ENCODE measurements at regions not wholly inside any gene's neighbourhood (a gene's known extent, or its start where the extent isn't known, plus 50 kb on each side); places are given as distances from the start of the nearest gene placed in this dataset.
"Not testable (repeated sequence)": the region's sequence is repeated elsewhere in the genome, so short reads cannot be mapped to it uniquely, and the experiment has no call there.

GRCh38 chr5:99054972-99055371 is 126.2 kb upstream of the CHD1 start:
- Mint-ChIP-seq H3K4me1 (peaks cover 29% of the 10 kb centered on the region), H3K9me3 (ENCODE audit: insufficient read depth) (no peaks in the 10 kb centered on the region), H3K4me3 (no peak overlapping the region), H3K27me3 (no peaks in the 10 kb centered on the region), H3K27ac (no peak overlapping the region)
- Histone ChIP-seq H3K9ac (ENCODE audit: low read length) (no peak overlapping the region), H3K36me3 (replicated peaks in 1 of 2; ENCODE audit: control extremely low read depth in 1 of 2, control insufficient read depth in 1 of 2, extremely low read depth in 1 of 2, insufficient read depth in 2 of 2, low read length in 1 of 2) (no peaks in the 10 kb centered on the region), H3K4me1 (ENCODE audit: control insufficient read depth in 2 of 2, insufficient read depth in 2 of 2, low read length in 2 of 2) (peaks cover 24 to 25% of the 10 kb centered on the region in 2 donors), H4K20me1 (ENCODE audit: control insufficient read depth, insufficient read depth, low read length, poor library complexity, severe bottlenecking) (no peaks in the 10 kb centered on the region), H3K27ac (ENCODE audit: low read length in 2 of 2) (no peak overlapping the region), H3K9me3 (ENCODE audit: control extremely low read depth in 1 of 3, control insufficient read depth in 2 of 3, insufficient read depth in 1 of 3, low read length in 2 of 3) (no peaks in the 10 kb centered on the region), H3K79me2 (ENCODE audit: control insufficient read depth, insufficient read depth, low read length) (no peaks in the 10 kb centered on the region), H3K4me3 (ENCODE audit: control extremely low read depth in 1 of 5, extremely low read depth in 1 of 5, insufficient read depth in 1 of 5, low read depth in 2 of 5, low read length in 4 of 5) (no peak overlapping the region), H3K4me2 (replicated peaks; ENCODE audit: low read depth, low read length, poor library complexity, severe bottlenecking) (no peak overlapping the region), H2AFZ (ENCODE audit: insufficient read depth, low read depth, low read length, poor library complexity, severe bottlenecking) (no peak overlapping the region), H3K27me3 (replicated peaks in 1 of 4; ENCODE audit: control extremely low read depth in 1 of 4, control insufficient read depth in 3 of 4, insufficient read depth in 4 of 4, low read length in 3 of 4) (no peaks in the 10 kb centered on the region)
- no peak for TF ChIP-seq EZH2 (IDR thresholded peaks at IDR 0.05; ENCODE audit: borderline replicate concordance, insufficient read depth, low read depth, low read length, poor library complexity, severe bottlenecking)
- TF ChIP-seq CTCF (IDR thresholded peaks at IDR 0.05): no peak
- ATAC-seq (ENCODE audit: low read depth) (no peak), DNase-seq (no peak)
- intact Hi-C loops (cut with micrococcal nuclease): no loop called here
- POLR2A ChIA-PET: no interaction called here
- CTCF ChIA-PET: no interaction called here
- no CpG with 5 or more reads among the region's 1 CpG for WGBS (ENCODE audit: insufficient coverage)

- no peak overlapping the region for H3K27ac Mint-ChIP-seq
- peaks cover 9 to 10% of the 10 kb centered on the region in 2 donors for H3K4me1 ChIP-seq (ENCODE audit: control insufficient read depth in 2 of 2, insufficient read depth in 2 of 2, low read length in 2 of 2)
- WGBS (ENCODE audit: insufficient coverage): no CpG with 5 or more reads among the region's 4 CpGs
- no peak overlapping the region for H3K9ac ChIP-seq (ENCODE audit: low read length)
- H3K27me3 ChIP-seq (replicated peaks in 1 of 4; ENCODE audit: control extremely low read depth in 1 of 4, control insufficient read depth in 3 of 4, insufficient read depth in 4 of 4, low read length in 3 of 4): no peaks in the 10 kb centered on the region
- TF ChIP-seq EZH2 (IDR thresholded peaks at IDR 0.05; ENCODE audit: borderline replicate concordance, insufficient read depth, low read depth, low read length, poor library complexity, severe bottlenecking): no peak
- H3K9me3 ChIP-seq (ENCODE audit: control extremely low read depth in 1 of 3, control insufficient read depth in 2 of 3, insufficient read depth in 1 of 3, low read length in 2 of 3): no peaks in the 10 kb centered on the region
- H3K27ac ChIP-seq (ENCODE audit: low read length in 2 of 2): no peak overlapping the region
- H4K20me1 ChIP-seq (ENCODE audit: control insufficient read depth, insufficient read depth, low read length, poor library complexity, severe bottlenecking): no peaks in the 10 kb centered on the region
- intact Hi-C loops (cut with micrococcal nuclease): no loop called here
- ATAC-seq (ENCODE audit: low read depth) (no peak), DNase-seq (no peak)
- H3K4me3 Mint-ChIP-seq: no peak overlapping the region
- no peaks in the 10 kb centered on the region for H3K79me2 ChIP-seq (ENCODE audit: control insufficient read depth, insufficient read depth, low read length)
- H3K27me3 Mint-ChIP-seq: no peaks in the 10 kb centered on the region
- H2AFZ ChIP-seq (ENCODE audit: insufficient read depth, low read depth, low read length, poor library complexity, severe bottlenecking): no peak overlapping the region
- no peak overlapping the region for H3K4me3 ChIP-seq (ENCODE audit: control extremely low read depth in 1 of 5, extremely low read depth in 1 of 5, insufficient read depth in 1 of 5, low read depth in 2 of 5, low read length in 4 of 5)
- peaks cover 11% of the 10 kb centered on the region for H3K4me1 Mint-ChIP-seq
- no peaks in the 10 kb centered on the region for H3K36me3 ChIP-seq (replicated peaks in 1 of 2; ENCODE audit: control extremely low read depth in 1 of 2, control insufficient read depth in 1 of 2, extremely low read depth in 1 of 2, insufficient read depth in 2 of 2, low read length in 1 of 2)
- CTCF ChIA-PET: interaction anchor here (2.4 kb wide), 1 partner anchor 15 kb away, joined by 7 read pairs; no protein-coding TSS in a partner anchor
- H3K9me3 Mint-ChIP-seq (ENCODE audit: insufficient read depth): peaks cover 5% of the 10 kb centered on the region
- no peak overlapping the region for H3K4me2 ChIP-seq (replicated peaks; ENCODE audit: low read depth, low read length, poor library complexity, severe bottlenecking)
- POLR2A ChIA-PET: no interaction called here
Measured at GRCh38 chr5:99045871-99046270, 117.1 kb upstream of the CHD1 start.

GRCh38 chr5:99043257-99043656 is 114.5 kb upstream of the CHD1 start:
- POLR2A ChIA-PET; H3K4me3 ChIP-seq (ENCODE audit: control extremely low read depth in 1 of 5, extremely low read depth in 1 of 5, insufficient read depth in 1 of 5, low read depth in 2 of 5, low read length in 4 of 5); H3K9ac ChIP-seq (ENCODE audit: low read length); H3K36me3 ChIP-seq (replicated peaks in 1 of 2; ENCODE audit: control extremely low read depth in 1 of 2, control insufficient read depth in 1 of 2, extremely low read depth in 1 of 2, insufficient read depth in 2 of 2, low read length in 1 of 2); H3K27ac ChIP-seq (ENCODE audit: low read length in 2 of 2); intact Hi-C loops (cut with micrococcal nuclease); H2AFZ ChIP-seq (ENCODE audit: insufficient read depth, low read depth, low read length, poor library complexity, severe bottlenecking); H3K4me3 Mint-ChIP-seq; H3K4me2 ChIP-seq (replicated peaks; ENCODE audit: low read depth, low read length, poor library complexity, severe bottlenecking); H3K27me3 ChIP-seq (replicated peaks in 1 of 4; ENCODE audit: control extremely low read depth in 1 of 4, control insufficient read depth in 3 of 4, insufficient read depth in 4 of 4, low read length in 3 of 4); DNase-seq; H3K79me2 ChIP-seq (ENCODE audit: control insufficient read depth, insufficient read depth, low read length); CTCF ChIA-PET; H3K27me3 Mint-ChIP-seq; ATAC-seq (ENCODE audit: low read depth); H3K9me3 ChIP-seq (ENCODE audit: control extremely low read depth in 1 of 3, control insufficient read depth in 2 of 3, insufficient read depth in 1 of 3, low read length in 2 of 3); H3K27ac Mint-ChIP-seq; H4K20me1 ChIP-seq (ENCODE audit: control insufficient read depth, insufficient read depth, low read length, poor library complexity, severe bottlenecking): not testable (repeated sequence)
- Mint-ChIP-seq H3K4me1 (peaks cover 31% of the 10 kb centered on the region), H3K9me3 (ENCODE audit: insufficient read depth) (peaks cover 11% of the 10 kb centered on the region)
- 100% methylated on average over 3 of the region's 6 CpGs for WGBS (ENCODE audit: insufficient coverage)
- peaks cover 15 to 16% of the 10 kb centered on the region in 2 donors for H3K4me1 ChIP-seq (ENCODE audit: control insufficient read depth in 2 of 2, insufficient read depth in 2 of 2, low read length in 2 of 2)

Measured in B cell (primary cell).